Mesenchymal stem cell (in vitro differentiated cells and primary cell): ENCODE measurements at regions not wholly inside any gene's neighbourhood (a gene's known extent, or its start where the extent isn't known, plus 50 kb on each side); places are given as distances from the start of the nearest gene placed in this dataset.

Experiments
- DNase-seq: peaks from one replicate; pipeline ENCODE4 v3.0.0-alpha.2; 2013
- H2AFZ ChIP-seq: one replicate; pipeline ENCODE4 v1.6.1; 2013; ENCODE audit warnings: low read depth, mild to moderate bottlenecking, control low read depth, inconsistent platforms, low read length, moderate library complexity
- H2AK5ac ChIP-seq: 2 replicates; pipeline ENCODE4 v1.6.1; 2013; ENCODE audit warnings: low read length, moderate library complexity, mild to moderate bottlenecking, inconsistent platforms; ENCODE audit not compliant: severe bottlenecking
- H2BK120ac ChIP-seq: one replicate; pipeline ENCODE4 v1.6.1; 2013; ENCODE audit warnings: low read depth, mild to moderate bottlenecking, inconsistent platforms, low read length, moderate library complexity
- H2BK12ac ChIP-seq, 2 experiments: one replicate each; pipeline ENCODE4 v1.6.1; 2013; ENCODE audit warnings: inconsistent platforms in 2 of 2, low read length in 2 of 2, mild to moderate bottlenecking in 2 of 2, moderate library complexity in 2 of 2, control low read depth in 1 of 2
- H2BK15ac ChIP-seq: one replicate; pipeline ENCODE4 v1.6.1; 2013; ENCODE audit warnings: mild to moderate bottlenecking, low read depth, inconsistent platforms; ENCODE audit not compliant: poor library complexity, severe bottlenecking
- H2BK5ac ChIP-seq: 2 replicates; pipeline ENCODE4 v1.6.1; 2013; ENCODE audit warnings: low read depth, mild to moderate bottlenecking, low read length, control low read depth, inconsistent platforms; ENCODE audit not compliant: poor library complexity, severe bottlenecking
- H3K14ac ChIP-seq, 2 experiments: one replicate each; pipeline ENCODE4 v1.6.1; 2013; ENCODE audit warnings: inconsistent platforms in 2 of 2, low read length in 2 of 2, control low read depth in 1 of 2, mild to moderate bottlenecking in 1 of 2, moderate library complexity in 1 of 2
- H3K18ac ChIP-seq, 2 experiments: one replicate each; pipeline ENCODE4 v1.6.1; 2013; ENCODE audit warnings: inconsistent platforms in 2 of 2, low read length in 2 of 2, control low read depth in 1 of 2, low read depth in 1 of 2, mild to moderate bottlenecking in 1 of 2
- H3K23ac ChIP-seq, 2 experiments: one replicate each; pipeline ENCODE4 v1.6.1; 2013; ENCODE audit warnings: inconsistent platforms in 2 of 2, low read length in 2 of 2, mild to moderate bottlenecking in 2 of 2, moderate library complexity in 2 of 2, control low read depth in 1 of 2
- H3K27ac ChIP-seq: 2 replicates; pipeline ENCODE4 v1.5.1; 2013; ENCODE audit warnings: mild to moderate bottlenecking, moderate library complexity, low read length, control low read depth, inconsistent platforms; ENCODE audit not compliant: poor library complexity, severe bottlenecking
- H3K27me3 ChIP-seq, 2 experiments: 2 replicates each; pipeline versions ENCODE4 v1.6.1 to v1.7.0; 2013; ENCODE audit warnings: low read length in 2 of 2, mild to moderate bottlenecking in 2 of 2, moderate library complexity in 2 of 2, control low read depth in 1 of 2, inconsistent platforms in 1 of 2; ENCODE audit not compliant: control insufficient read depth in 1 of 2, insufficient read depth in 1 of 2
- H3K36me3 ChIP-seq, 2 experiments: 2 replicates each; pipeline versions ENCODE4 v1.6.1 to v1.7.0; 2013; ENCODE audit warnings: low read length in 2 of 2, control low read depth in 1 of 2, inconsistent platforms in 1 of 2, low read depth in 1 of 2, mild to moderate bottlenecking in 1 of 2; ENCODE audit not compliant: insufficient read depth in 2 of 2, control insufficient read depth in 1 of 2
- H3K4ac ChIP-seq, 2 experiments: one replicate each; pipeline ENCODE4 v1.6.1; 2013; ENCODE audit warnings: inconsistent platforms in 2 of 2, low read length in 2 of 2, mild to moderate bottlenecking in 2 of 2, moderate library complexity in 2 of 2, control low read depth in 1 of 2, low read depth in 1 of 2
- H3K4me1 ChIP-seq: 2 replicates; pipeline ENCODE4 v1.6.1; 2013; ENCODE audit warnings: low read depth, low read length, control low read depth; ENCODE audit not compliant: control insufficient read depth, insufficient read depth
- H3K4me2 ChIP-seq: 2 replicates; pipeline ENCODE4 v1.6.1; 2013; ENCODE audit warnings: low read length, mild to moderate bottlenecking, inconsistent platforms; ENCODE audit not compliant: poor library complexity, severe bottlenecking
- H3K4me3 ChIP-seq, 2 experiments: 2 replicates each; pipeline versions ENCODE4 v1.5.1 to v1.7.0; 2013; ENCODE audit warnings: low read length in 2 of 2, mild to moderate bottlenecking in 2 of 2, control low read depth in 1 of 2, low read depth in 1 of 2; ENCODE audit not compliant: insufficient read depth in 1 of 2
- H3K79me1 ChIP-seq: replicated peaks from 2 replicates; pipeline ENCODE4 v1.6.1; 2013; ENCODE audit warnings: mild to moderate bottlenecking, control low read depth, low read length, inconsistent platforms; ENCODE audit not compliant: poor library complexity, severe bottlenecking
- H3K9ac ChIP-seq: 2 replicates; pipeline ENCODE4 v1.7.0; 2013; ENCODE audit warnings: mild to moderate bottlenecking, low read length, moderate library complexity
- H3K9me3 ChIP-seq: 2 replicates; pipeline ENCODE4 v1.7.0; 2013; ENCODE audit warnings: mild to moderate bottlenecking, low read length; ENCODE audit not compliant: control insufficient read depth
- H4K8ac ChIP-seq: one replicate; pipeline ENCODE4 v1.6.1; 2013; ENCODE audit warnings: inconsistent platforms, mild to moderate bottlenecking, low read length, moderate library complexity
- H4K91ac ChIP-seq: one replicate; pipeline ENCODE4 v1.6.1; 2013; ENCODE audit warnings: mild to moderate bottlenecking, low read length, inconsistent platforms
- WGBS: methylation state at CpG from one replicate; pipeline ENCODE4 v1.1.7; 2013; ENCODE audit warnings: mixed read lengths; 5-methylcytosine and 5-hydroxymethylcytosine counted together

DNA sequence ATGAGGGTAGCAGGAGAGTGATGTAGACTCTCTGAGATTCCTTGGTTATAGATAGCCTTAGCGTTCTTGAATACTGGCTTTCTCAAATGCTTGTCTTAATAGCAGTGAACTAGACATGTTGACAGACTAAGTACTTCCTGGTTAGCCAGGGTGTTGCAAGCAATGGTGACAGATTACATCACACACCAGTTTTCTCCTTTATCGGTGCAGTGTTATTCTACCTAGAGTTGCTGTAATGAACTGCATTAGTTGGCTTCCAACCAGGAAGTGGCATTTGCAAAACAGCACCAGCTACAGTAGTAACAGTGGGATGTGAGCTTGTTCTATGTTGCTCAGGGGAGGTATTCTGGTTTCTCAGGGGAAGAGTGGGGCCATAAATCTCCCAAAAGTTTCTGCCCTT lies 582.2 kb upstream of the DDX18 start:
- no peak overlapping the region for H3K4me2 ChIP-seq
- H3K4me3 ChIP-seq, result no peak overlapping the region
- H3K4ac ChIP-seq, result no peak overlapping the region
- H2BK15ac ChIP-seq, result no peak overlapping the region
- H2AK5ac ChIP-seq, result no peak overlapping the region
- H2AFZ ChIP-seq, result no peak overlapping the region
- H3K23ac ChIP-seq, result no peak overlapping the region
- no peaks in the 10 kb centered on the region for H3K27me3 ChIP-seq
- DNase-seq, result no peak
- no peak overlapping the region for H2BK12ac ChIP-seq
- H3K14ac ChIP-seq, result no peak overlapping the region
- H2BK120ac ChIP-seq, result no peak overlapping the region
- H3K9me3 ChIP-seq, result peaks cover 38% of the 10 kb centered on the region
- H3K79me1 ChIP-seq, result no peaks in the 10 kb centered on the region
- 85% methylated on average over 2 of the region's 2 CpGs for WGBS
- no peak overlapping the region for H4K91ac ChIP-seq
- no peak overlapping the region for H2BK5ac ChIP-seq
- no peaks in the 10 kb centered on the region for H3K4me1 ChIP-seq
- H3K36me3 ChIP-seq, result no peaks in the 10 kb centered on the region
- H4K8ac ChIP-seq, result no peak overlapping the region
- no peak overlapping the region for H3K9ac ChIP-seq
- H3K27ac ChIP-seq, result no peak overlapping the region
- H3K18ac ChIP-seq, result no peak overlapping the region

DNA sequence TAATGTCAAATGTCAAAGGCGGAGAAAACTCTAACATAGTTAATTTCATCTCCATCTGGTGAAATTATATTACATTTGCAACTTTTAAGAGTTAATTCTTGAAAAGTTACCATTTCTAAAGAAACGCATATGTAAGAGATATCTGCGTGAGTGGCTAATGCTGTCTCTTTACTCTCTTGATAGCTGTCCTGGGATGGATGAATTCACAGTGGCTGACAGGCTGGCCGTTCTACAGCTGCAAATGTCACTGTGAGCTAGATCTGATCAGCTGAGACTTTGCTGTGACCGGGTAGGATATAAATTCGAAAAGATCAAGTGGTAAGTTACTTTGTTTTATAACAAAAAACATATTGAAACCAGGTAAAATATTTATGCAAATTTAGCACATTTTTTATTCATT lies 557.1 kb upstream of the DDX18 start:
- H2BK12ac ChIP-seq, result no peak overlapping the region
- no peak overlapping the region for H2BK5ac ChIP-seq
- H3K27me3 ChIP-seq, result no peaks in the 10 kb centered on the region
- H3K9me3 ChIP-seq, result peaks cover 29% of the 10 kb centered on the region
- H4K91ac ChIP-seq, result no peak overlapping the region
- no peak overlapping the region for H3K4ac ChIP-seq
- H2AFZ ChIP-seq, result no peak overlapping the region
- no peak overlapping the region for H3K4me3 ChIP-seq
- no peak for DNase-seq
- no peak overlapping the region for H3K18ac ChIP-seq
- no peak overlapping the region for H2BK15ac ChIP-seq
- no peak overlapping the region for H2BK120ac ChIP-seq
- H2AK5ac ChIP-seq, result no peak overlapping the region
- H3K14ac ChIP-seq, result no peak overlapping the region
- H3K27ac ChIP-seq, result no peak overlapping the region
- 57% methylated on average over 3 of the region's 6 CpGs for WGBS
- H3K9ac ChIP-seq, result no peak overlapping the region
- H3K79me1 ChIP-seq, result no peaks in the 10 kb centered on the region
- no peak overlapping the region for H4K8ac ChIP-seq
- no peak overlapping the region for H3K4me2 ChIP-seq
- no peaks in the 10 kb centered on the region for H3K4me1 ChIP-seq
- no peaks in the 10 kb centered on the region for H3K36me3 ChIP-seq
- H3K23ac ChIP-seq, result no peak overlapping the region

DNA sequence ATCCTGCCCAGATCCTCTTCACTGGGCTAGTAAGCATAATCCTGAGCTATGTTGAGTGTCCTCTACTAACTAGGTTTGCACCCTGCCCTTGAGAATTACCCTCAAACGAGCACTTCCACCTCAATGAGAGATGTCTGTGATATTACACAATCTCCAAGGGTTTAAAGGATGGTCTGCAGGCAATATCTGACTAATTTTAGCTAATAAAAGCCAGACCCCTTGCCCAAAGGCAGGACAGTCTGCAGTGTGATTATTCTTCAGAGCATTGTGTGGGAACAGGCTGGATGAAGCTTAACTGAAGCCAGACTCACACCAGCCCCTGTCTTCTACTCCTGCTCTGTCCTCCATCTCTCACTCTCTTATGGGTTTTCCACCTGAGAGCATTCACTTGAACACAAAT lies 544.9 kb upstream of the DDX18 start:
- no peaks in the 10 kb centered on the region for H3K4me1 ChIP-seq
- no peak overlapping the region for H3K23ac ChIP-seq
- no peak overlapping the region for H3K4me2 ChIP-seq
- no peak overlapping the region for H2BK5ac ChIP-seq
- no peak overlapping the region for H3K4ac ChIP-seq
- no peak overlapping the region for H2BK120ac ChIP-seq
- H3K36me3 ChIP-seq, result no peaks in the 10 kb centered on the region
- DNase-seq, result no peak
- no peak overlapping the region for H2BK15ac ChIP-seq
- H3K9ac ChIP-seq, result no peak overlapping the region
- no peak overlapping the region for H3K18ac ChIP-seq
- H3K14ac ChIP-seq, result no peak overlapping the region
- no peak overlapping the region for H3K4me3 ChIP-seq
- no peak overlapping the region for H3K27ac ChIP-seq
- no peak overlapping the region for H4K8ac ChIP-seq
- no peak overlapping the region for H2BK12ac ChIP-seq
- WGBS, result 0% methylated on average over 1 of the region's 1 CpG
- H3K79me1 ChIP-seq, result no peaks in the 10 kb centered on the region
- peaks cover 21% of the 10 kb centered on the region for H3K9me3 ChIP-seq
- no peak overlapping the region for H2AK5ac ChIP-seq
- no peak overlapping the region for H2AFZ ChIP-seq
- no peak overlapping the region for H4K91ac ChIP-seq
- H3K27me3 ChIP-seq, result no peaks in the 10 kb centered on the region

DNA sequence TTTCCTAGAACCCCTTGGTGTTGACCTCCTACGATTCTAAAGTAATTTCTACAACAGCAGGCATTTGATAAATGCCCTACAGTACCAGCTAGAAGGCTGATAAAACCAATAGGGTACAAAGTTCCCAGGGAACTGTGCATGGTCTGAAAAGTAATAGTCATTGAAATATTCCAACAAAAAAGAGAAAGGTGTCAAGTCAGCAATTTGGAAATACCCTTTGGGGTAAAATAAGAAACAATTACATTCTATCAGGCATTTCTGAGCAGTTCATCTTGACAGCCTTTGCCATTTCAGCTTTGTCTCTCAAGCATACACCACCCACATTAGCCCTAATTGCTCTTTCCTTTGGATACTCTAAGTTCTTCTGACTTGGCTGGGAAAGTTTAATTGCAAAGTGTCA lies 542.9 kb upstream of the DDX18 start:
- Histone ChIP-seq H3K9me3 (peaks cover 11% of the 10 kb centered on the region), H3K23ac (no peak overlapping the region), H2AK5ac (no peak overlapping the region), H3K79me1 (no peaks in the 10 kb centered on the region), H3K4me2 (no peak overlapping the region), H3K4ac (no peak overlapping the region), H4K91ac (no peak overlapping the region), H2BK120ac (no peak overlapping the region), H2BK12ac (no peak overlapping the region), H3K18ac (no peak overlapping the region), H4K8ac (no peak overlapping the region), H3K9ac (no peak overlapping the region), H3K4me3 (no peak overlapping the region), H3K27ac (no peak overlapping the region), H3K27me3 (no peaks in the 10 kb centered on the region), H3K36me3 (no peaks in the 10 kb centered on the region), H3K4me1 (no peaks in the 10 kb centered on the region), H3K14ac (no peak overlapping the region), H2BK5ac (no peak overlapping the region), H2BK15ac (no peak overlapping the region), H2AFZ (no peak overlapping the region)
- 50% methylated on average over 1 of the region's 1 CpG for WGBS
- no peak for DNase-seq
